Endothelial cell of umbilical vein (primary cell): ENCODE measurements at regions not wholly inside any gene's neighbourhood (a gene's known extent, or its start where the extent isn't known, plus 50 kb on each side); places are given as distances from the start of the nearest gene placed in this dataset.

ENCODE experiments used
- BruUV-seq: library from RNA; stranded (reverse); fragments of 400-500 nt; replicated peaks from 2 replicates; lab custom pipeline; 2021; lab: Mats Ljungman, UMichigan
- CTCF ChIA-PET: fragments of 300-600, 350-600 bp; sonication (Branson Sonifier 250); formaldehyde crosslinking; loops from one replicate; lab custom pipeline; 2021; ENCODE audit warnings: antibody characterized with exemption, inconsistent platforms; lab: Charles Lee
- POLR2A ChIA-PET: fragments of 300-600, 350-600 bp; sonication (Branson Sonifier 250); formaldehyde crosslinking; loops from one replicate; lab custom pipeline; 2021; ENCODE audit warnings: antibody characterized with exemption, inconsistent platforms; lab: Charles Lee
- DNase-seq: peaks from one replicate; pipeline ENCODE4 v3.0.0-alpha.2; 2011; ENCODE audit warnings: low read depth, low spot score
- FAIRE-seq: peaks from 2 replicates; lab custom pipeline; 2011; peaks lifted over from hg19 to GRCh38; lab: Jason Lieb, UNC
- H2AFZ ChIP-seq: 2 replicates; pipeline ENCODE4 v1.6.0; 2012; ENCODE audit warnings: low read depth, low read length, control low read depth, inconsistent platforms
- H3K27ac ChIP-seq: 2 replicates; pipeline ENCODE4 v1.5.1; 2011; ENCODE audit warnings: low read depth, mild to moderate bottlenecking, control low read depth, low read length, moderate library complexity; ENCODE audit not compliant: insufficient read depth
- H3K27me3 ChIP-seq, 2 experiments: 2 replicates each; pipeline versions ENCODE4 v1.6.0 to v1.6.1; 2011; ENCODE audit warnings: low read length in 2 of 2, mixed read lengths in 1 of 2; ENCODE audit not compliant: control insufficient read depth in 2 of 2, insufficient read depth in 2 of 2
- H3K36me3 ChIP-seq, 2 experiments: 2 replicates in 1 of 2; 3 replicates in 1 of 2; pipeline ENCODE4 v1.5.1; 2011; ENCODE audit warnings: low read length in 2 of 2, mild to moderate bottlenecking in 1 of 2, moderate library complexity in 1 of 2; ENCODE audit not compliant: control insufficient read depth in 2 of 2, insufficient read depth in 2 of 2; ENCODE audit errors: extremely low read depth in 1 of 2
- H3K4me1 ChIP-seq: 3 replicates; pipeline ENCODE4 v1.5.1; 2011; ENCODE audit warnings: mild to moderate bottlenecking, low read length; ENCODE audit not compliant: control insufficient read depth, insufficient read depth; ENCODE audit errors: extremely low read depth
- H3K4me2 ChIP-seq: 2 replicates; pipeline ENCODE4 v1.6.1; 2011; ENCODE audit warnings: low read length, control low read depth, mixed read lengths; ENCODE audit not compliant: insufficient read depth
- H3K4me3 ChIP-seq, 3 experiments: fragments of 200-600 bp in 1 of 3; sonication (generic), shearing (Covaris generic) in 1 of 3; replicated peaks in 1 of 3; 2 replicates each; pipeline ENCODE4 v1.5.1; 2011 to 2016; ENCODE audit warnings: control low read depth in 3 of 3, low read length in 3 of 3, mild to moderate bottlenecking in 2 of 3, inconsistent platforms in 1 of 3, low read depth in 1 of 3, moderate library complexity in 1 of 3; ENCODE audit not compliant: insufficient read depth in 1 of 3
- H3K79me2 ChIP-seq: 2 replicates; pipeline ENCODE4 v1.6.0; 2012; ENCODE audit warnings: low read length, inconsistent platforms; ENCODE audit not compliant: control insufficient read depth, insufficient read depth
- H3K9ac ChIP-seq: replicated peaks from 2 replicates; pipeline ENCODE3; 2011; ENCODE audit warnings: low read length, control low read depth; ENCODE audit not compliant: insufficient read depth; ENCODE audit errors: extremely low read depth
- H3K9me1 ChIP-seq: replicated peaks from 3 replicates; pipeline ENCODE4 v1.6.0; 2011; ENCODE audit warnings: mild to moderate bottlenecking, low read length; ENCODE audit not compliant: control insufficient read depth, insufficient read depth; ENCODE audit errors: extremely low read depth
- H3K9me3 ChIP-seq: replicated peaks from 2 replicates; pipeline ENCODE4 v1.5.1; 2012; ENCODE audit warnings: low read length, inconsistent platforms; ENCODE audit not compliant: control insufficient read depth, insufficient read depth
- H4K20me1 ChIP-seq: replicated peaks from 2 replicates; pipeline ENCODE3; 2011; ENCODE audit warnings: mild to moderate bottlenecking, low read length; ENCODE audit not compliant: control insufficient read depth, insufficient read depth; ENCODE audit errors: extremely low read depth
- EZH2 ChIP-seq: IDR thresholded peaks from 2 replicates; pipeline ENCODE4 v1.6.1; 2012; ENCODE audit warnings: borderline replicate concordance, low read depth, mild to moderate bottlenecking, moderate library complexity, low read length, inconsistent platforms; ENCODE audit not compliant: severe bottlenecking
- FOS ChIP-seq: IDR thresholded peaks from 2 replicates; pipeline ENCODE4 v1.6.1; 2011; ENCODE audit warnings: mild to moderate bottlenecking, low read length, moderate library complexity, borderline replicate concordance; ENCODE audit not compliant: insufficient read depth
- GATA2 ChIP-seq: IDR thresholded peaks from 2 replicates; pipeline ENCODE4 v1.7.0; 2011; ENCODE audit warnings: low read depth, mild to moderate bottlenecking, moderate library complexity, mixed read lengths, low read length; ENCODE audit not compliant: insufficient read length, insufficient read depth
- JUN ChIP-seq: IDR thresholded peaks from 2 replicates; pipeline ENCODE4 v1.6.1; 2011; ENCODE audit warnings: borderline replicate concordance, low read depth; ENCODE audit not compliant: insufficient read length, insufficient read depth
- MYC ChIP-seq: IDR thresholded peaks from one replicate; pipeline ENCODE4 v1.6.1; 2011; ENCODE audit warnings: mild to moderate bottlenecking, low read depth, low read length
- POLR2A ChIP-seq: IDR thresholded peaks from 2 replicates; pipeline ENCODE4 v1.6.1; 2012; ENCODE audit warnings: low read depth, mild to moderate bottlenecking, control low read depth, low read length
- POLR2AphosphoS5 ChIP-seq: IDR thresholded peaks from 2 replicates; pipeline ENCODE4 v1.6.1; 2012; ENCODE audit warnings: low read depth, mild to moderate bottlenecking, control low read depth, low read length, moderate library complexity; ENCODE audit not compliant: insufficient read depth
- dilution Hi-C: fragments of 300-500 bp; cut with MboI; formaldehyde crosslinking; loops from one replicate; pipeline ENCODE4 v1.15.0; 2019; ENCODE audit warnings: low sequenced_read_pairs; ENCODE audit not compliant: extremely low pct_ligation_motif_present
- intact Hi-C: fragments of 100-400 bp; cut with micrococcal nuclease; formaldehyde crosslinking; loops from one replicate; pipeline ENCODE4 v1.10.0; 2022
- TF ChIP-seq, protein P1 (sequence below): IDR thresholded peaks from 2 replicates; pipeline ENCODE4 v1.6.1; 2011; ENCODE audit not compliant: insufficient read depth, insufficient read length
- TF ChIP-seq, protein P2 (sequence below), 2 donors: IDR thresholded peaks; 1 replicate in 1 of 2; 2 replicates in 1 of 2; pipeline ENCODE4 v1.5.1; 2011; ENCODE audit warnings: low read length in 2 of 2, mild to moderate bottlenecking in 2 of 2, moderate library complexity in 2 of 2, control low read depth in 1 of 2, inconsistent platforms in 1 of 2, low read depth in 1 of 2; ENCODE audit not compliant: insufficient read depth in 1 of 2; ENCODE audit errors: extremely low read depth in 1 of 2

DNA sequence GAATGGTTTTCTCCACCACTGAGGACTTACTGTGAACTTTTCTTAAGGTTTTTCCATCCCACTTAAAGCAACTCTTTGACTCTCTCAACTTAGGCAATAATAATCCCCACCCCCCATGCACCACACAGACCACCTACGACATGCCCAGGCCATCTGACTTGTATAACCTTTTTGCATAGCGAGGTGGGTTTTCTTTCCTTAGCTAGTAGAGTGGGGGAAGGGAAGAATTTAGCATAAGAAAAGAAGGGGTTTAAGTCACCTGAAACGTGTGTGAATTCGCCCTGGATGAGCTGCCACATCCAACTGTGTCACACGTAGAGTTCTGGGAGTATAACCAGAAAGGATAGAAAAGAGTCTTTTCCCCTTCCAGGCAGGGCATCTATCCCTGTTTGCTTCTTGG lies 262.7 kb downstream of the YTHDC2 start:
- H3K9me3 ChIP-seq: no peaks in the 10 kb centered on the region
- H3K4me3 ChIP-seq: no peak overlapping the region
- no peak overlapping the region for H3K27ac ChIP-seq
- H3K9ac ChIP-seq: no peak overlapping the region
- no peaks in the 10 kb centered on the region for H3K9me1 ChIP-seq
- no peaks in the 10 kb centered on the region for H3K36me3 ChIP-seq
- no peak for TF ChIP-seq POLR2AphosphoS5
- TF ChIP-seq, protein P1, sequence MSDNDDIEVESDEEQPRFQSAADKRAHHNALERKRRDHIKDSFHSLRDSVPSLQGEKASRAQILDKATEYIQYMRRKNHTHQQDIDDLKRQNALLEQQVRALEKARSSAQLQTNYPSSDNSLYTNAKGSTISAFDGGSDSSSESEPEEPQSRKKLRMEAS: no peak
- TF ChIP-seq MYC: no peak
- ChIA-PET CTCF (no interaction called here), POLR2A (no interaction called here)
- no peak overlapping the region for H2AFZ ChIP-seq
- H3K4me2 ChIP-seq: no peak overlapping the region
- H3K79me2 ChIP-seq: no peaks in the 10 kb centered on the region
- no peak for FAIRE-seq
- no peaks in the 10 kb centered on the region for H3K4me1 ChIP-seq
- intact Hi-C loops: no loop called here
- no TSS peak for BruUV-seq
- no peaks in the 10 kb centered on the region for H3K27me3 ChIP-seq
- H4K20me1 ChIP-seq: no peaks in the 10 kb centered on the region
- DNase-seq: no peak
- dilution Hi-C loops: no loop called here

DNA sequence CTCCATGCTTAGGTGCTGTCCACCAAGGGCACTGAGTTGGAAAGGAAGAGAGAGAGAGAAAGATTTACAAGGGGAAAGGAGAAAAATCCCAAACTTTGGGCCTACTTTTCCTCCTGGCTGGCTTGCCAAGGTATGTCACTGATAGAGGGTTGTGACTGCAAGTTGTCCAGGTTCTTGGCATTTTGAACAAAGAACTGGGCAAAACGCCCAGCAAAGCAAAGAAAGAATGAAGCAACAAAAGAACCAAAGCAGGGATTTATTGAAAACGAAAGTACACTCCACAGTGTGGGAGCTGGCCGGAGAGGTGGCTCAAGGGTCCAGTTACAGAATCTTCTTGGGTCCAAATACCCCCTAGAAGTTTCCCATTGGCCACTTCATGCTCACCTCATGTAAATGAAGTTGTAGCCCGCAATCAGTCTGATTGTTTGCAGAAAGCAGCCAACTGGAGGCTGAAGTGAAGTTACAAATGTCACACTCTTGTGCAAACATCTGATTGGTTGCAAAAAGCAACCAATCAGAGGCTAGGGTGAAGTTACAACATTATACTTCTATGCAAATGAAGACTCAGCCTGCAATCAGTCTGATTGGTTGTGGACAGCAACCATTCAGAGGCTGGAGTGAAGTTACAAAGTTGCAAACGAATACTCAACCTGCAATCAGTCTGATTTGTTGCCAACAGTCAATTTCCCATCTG lies 263.5 kb downstream of the YTHDC2 start:
- Histone ChIP-seq H3K79me2 (no peaks in the 10 kb centered on the region), H4K20me1 (no peaks in the 10 kb centered on the region), H2AFZ (no peak overlapping the region), H3K4me3 (no peak overlapping the region), H3K9ac (no peak overlapping the region), H3K27me3 (no peaks in the 10 kb centered on the region), H3K36me3 (no peaks in the 10 kb centered on the region), H3K27ac (no peak overlapping the region), H3K4me2 (no peak overlapping the region), H3K9me3 (no peaks in the 10 kb centered on the region), H3K4me1 (no peaks in the 10 kb centered on the region), H3K9me1 (no peaks in the 10 kb centered on the region)
- FAIRE-seq (no peak), DNase-seq (peak; percentile 54)
- dilution Hi-C loops: no loop called here
- intact Hi-C loops: no loop called here
- CTCF ChIA-PET: no interaction called here
- TF ChIP-seq, protein P2, sequence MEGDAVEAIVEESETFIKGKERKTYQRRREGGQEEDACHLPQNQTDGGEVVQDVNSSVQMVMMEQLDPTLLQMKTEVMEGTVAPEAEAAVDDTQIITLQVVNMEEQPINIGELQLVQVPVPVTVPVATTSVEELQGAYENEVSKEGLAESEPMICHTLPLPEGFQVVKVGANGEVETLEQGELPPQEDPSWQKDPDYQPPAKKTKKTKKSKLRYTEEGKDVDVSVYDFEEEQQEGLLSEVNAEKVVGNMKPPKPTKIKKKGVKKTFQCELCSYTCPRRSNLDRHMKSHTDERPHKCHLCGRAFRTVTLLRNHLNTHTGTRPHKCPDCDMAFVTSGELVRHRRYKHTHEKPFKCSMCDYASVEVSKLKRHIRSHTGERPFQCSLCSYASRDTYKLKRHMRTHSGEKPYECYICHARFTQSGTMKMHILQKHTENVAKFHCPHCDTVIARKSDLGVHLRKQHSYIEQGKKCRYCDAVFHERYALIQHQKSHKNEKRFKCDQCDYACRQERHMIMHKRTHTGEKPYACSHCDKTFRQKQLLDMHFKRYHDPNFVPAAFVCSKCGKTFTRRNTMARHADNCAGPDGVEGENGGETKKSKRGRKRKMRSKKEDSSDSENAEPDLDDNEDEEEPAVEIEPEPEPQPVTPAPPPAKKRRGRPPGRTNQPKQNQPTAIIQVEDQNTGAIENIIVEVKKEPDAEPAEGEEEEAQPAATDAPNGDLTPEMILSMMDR (IDR thresholded peaks at IDR 0.05; ENCODE audit: extremely low read depth in 1 of 2, insufficient read depth in 1 of 2, low read depth in 1 of 2, low read length in 2 of 2): no peak
- TF ChIP-seq EZH2 (no peak), MYC (no peak), FOS (no peak), GATA2 (no peak), POLR2AphosphoS5 (no peak), POLR2A (no peak), JUN (no peak)
- TF ChIP-seq, protein P1: no peak
- BruUV-seq: no TSS peak
- POLR2A ChIA-PET: no interaction called here
